Caco-2 (cell line): ENCODE measurements at regions not wholly inside any gene's neighbourhood (a gene's known extent, or its start where the extent isn't known, plus 50 kb on each side); places are given as distances from the start of the nearest gene placed in this dataset.

Source experiments
- BruUV-seq: library from RNA; stranded (reverse); fragments of 400-500 nt; replicated peaks from 2 replicates; lab custom pipeline; 2021; lab: Mats Ljungman, UMichigan
- CTCF ChIA-PET: fragments of 300-600 bp; sonication (Branson Sonifier 250); formaldehyde crosslinking; loops from one replicate; lab custom pipeline; 2022; ENCODE audit warnings: antibody characterized with exemption; lab: Charles Lee
- POLR2A ChIA-PET: fragments of 300-600 bp; sonication (Branson Sonifier 250); formaldehyde crosslinking; loops from one replicate; lab custom pipeline; 2022; ENCODE audit warnings: antibody characterized with exemption; lab: Charles Lee
- DNase-seq, 2 experiments: peaks; one replicate each; pipeline versions ENCODE4 v3.0.0 to v3.0.0-alpha.2; 2020 to 2022
- H3K27me3 ChIP-seq: replicated peaks from 2 replicates; pipeline ENCODE4 v1.6.0; 2011; ENCODE audit warnings: low read length; ENCODE audit not compliant: control insufficient read depth, insufficient read depth
- H3K36me3 ChIP-seq: 2 replicates; pipeline ENCODE4 v1.5.1; 2011; ENCODE audit warnings: low read length; ENCODE audit not compliant: control insufficient read depth, insufficient read depth
- H3K4me1 ChIP-seq: fragments of 250-450 bp; sonication (Bioruptor Pico); 2 replicates; pipeline ENCODE4 v1.5.1; 2020; ENCODE audit warnings: mild to moderate bottlenecking
- H3K4me3 ChIP-seq: 2 replicates; pipeline ENCODE4 v1.5.1; 2011; ENCODE audit warnings: low read depth, mild to moderate bottlenecking, control low read depth, low read length
- H3K9me3 ChIP-seq: fragments of 250-450 bp; sonication (Bioruptor Pico); 2 replicates; pipeline ENCODE4 v1.5.1; 2020; ENCODE audit warnings: mild to moderate bottlenecking, moderate library complexity
- H3K27ac Mint-ChIP-seq: one replicate; pipeline ENCODE4 v1.8.0; 2022; ENCODE audit warnings: mixed read lengths; ENCODE audit not compliant: unreplicated experiment
- H3K27me3 Mint-ChIP-seq: one replicate; pipeline ENCODE4 v1.8.0; 2022; ENCODE audit warnings: mixed read lengths; ENCODE audit not compliant: insufficient read depth, unreplicated experiment
- H3K36me3 Mint-ChIP-seq: one replicate; pipeline ENCODE4 v1.8.0; 2022; ENCODE audit warnings: mild to moderate bottlenecking, mixed read lengths; ENCODE audit not compliant: insufficient read depth, unreplicated experiment
- H3K4me1 Mint-ChIP-seq: one replicate; pipeline ENCODE4 v1.8.0; 2022; ENCODE audit warnings: low read depth, mixed read lengths; ENCODE audit not compliant: unreplicated experiment
- H3K4me3 Mint-ChIP-seq: one replicate; pipeline ENCODE4 v1.8.0; 2022; ENCODE audit warnings: mild to moderate bottlenecking, moderate library complexity, mixed read lengths; ENCODE audit not compliant: unreplicated experiment
- H3K9me3 Mint-ChIP-seq: one replicate; pipeline ENCODE4 v1.8.0; 2022; ENCODE audit warnings: mixed read lengths; ENCODE audit not compliant: unreplicated experiment
- intact Hi-C: fragments of 100-400 bp; cut with micrococcal nuclease; formaldehyde crosslinking; loops from one replicate; pipeline ENCODE4 v1.10.0; 2022; ENCODE audit not compliant: unreplicated experiment
- TF ChIP-seq, protein P1 (sequence below), 2 experiments: fragments of 200-600 bp in 1 of 2; IDR thresholded peaks; 1 replicate in 1 of 2; 2 replicates in 1 of 2; pipeline versions ENCODE4 v1.5.1 to v1.8.0; 2011 to 2022; ENCODE audit warnings: antibody characterized with exemption in 1 of 2, control low read depth in 1 of 2, inconsistent platforms in 1 of 2, low read depth in 1 of 2, low read length in 1 of 2, mild to moderate bottlenecking in 1 of 2, moderate library complexity in 1 of 2; ENCODE audit not compliant: insufficient read depth in 1 of 2, severe bottlenecking in 1 of 2, unreplicated experiment in 1 of 2

DNA sequence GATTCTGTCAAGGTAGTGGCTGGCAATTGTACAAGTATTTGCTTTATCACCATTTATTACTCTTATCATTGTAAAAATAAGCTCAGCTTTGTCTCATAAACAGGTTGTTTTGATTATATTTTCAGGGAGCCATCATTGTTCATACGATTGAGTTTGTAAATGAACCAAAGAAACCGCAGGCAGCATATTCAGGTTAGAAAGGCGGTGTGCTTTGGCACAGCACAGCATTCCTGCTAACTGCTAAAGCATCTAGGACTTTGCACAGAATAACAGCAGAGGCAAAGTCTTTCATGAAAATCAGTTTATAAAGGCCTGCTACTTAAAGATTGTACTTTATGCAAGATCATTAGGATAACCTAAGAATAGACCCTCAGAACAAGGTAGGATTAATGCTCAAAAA lies 281.5 kb upstream of the SLC24A2 start:
- TF ChIP-seq, protein P1, sequence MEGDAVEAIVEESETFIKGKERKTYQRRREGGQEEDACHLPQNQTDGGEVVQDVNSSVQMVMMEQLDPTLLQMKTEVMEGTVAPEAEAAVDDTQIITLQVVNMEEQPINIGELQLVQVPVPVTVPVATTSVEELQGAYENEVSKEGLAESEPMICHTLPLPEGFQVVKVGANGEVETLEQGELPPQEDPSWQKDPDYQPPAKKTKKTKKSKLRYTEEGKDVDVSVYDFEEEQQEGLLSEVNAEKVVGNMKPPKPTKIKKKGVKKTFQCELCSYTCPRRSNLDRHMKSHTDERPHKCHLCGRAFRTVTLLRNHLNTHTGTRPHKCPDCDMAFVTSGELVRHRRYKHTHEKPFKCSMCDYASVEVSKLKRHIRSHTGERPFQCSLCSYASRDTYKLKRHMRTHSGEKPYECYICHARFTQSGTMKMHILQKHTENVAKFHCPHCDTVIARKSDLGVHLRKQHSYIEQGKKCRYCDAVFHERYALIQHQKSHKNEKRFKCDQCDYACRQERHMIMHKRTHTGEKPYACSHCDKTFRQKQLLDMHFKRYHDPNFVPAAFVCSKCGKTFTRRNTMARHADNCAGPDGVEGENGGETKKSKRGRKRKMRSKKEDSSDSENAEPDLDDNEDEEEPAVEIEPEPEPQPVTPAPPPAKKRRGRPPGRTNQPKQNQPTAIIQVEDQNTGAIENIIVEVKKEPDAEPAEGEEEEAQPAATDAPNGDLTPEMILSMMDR (IDR thresholded peaks at IDR 0.05; ENCODE audit: insufficient read depth in 1 of 2, low read depth in 1 of 2, low read length in 1 of 2, severe bottlenecking in 1 of 2, unreplicated experiment in 1 of 2) = no peak
- intact Hi-C loops = no loop called here
- Mint-ChIP-seq H3K4me3 (no peak overlapping the region), H3K9me3 (no peaks in the 10 kb centered on the region), H3K36me3 (no peaks in the 10 kb centered on the region), H3K27ac (no peak overlapping the region), H3K4me1 (no peaks in the 10 kb centered on the region), H3K27me3 (peaks cover 5% of the 10 kb centered on the region)
- Histone ChIP-seq H3K9me3 (no peaks in the 10 kb centered on the region), H3K4me3 (no peak overlapping the region), H3K36me3 (no peaks in the 10 kb centered on the region), H3K4me1 (no peaks in the 10 kb centered on the region), H3K27me3 (no peaks in the 10 kb centered on the region)
- ChIA-PET CTCF (no interaction called here), POLR2A (no interaction called here)
- DNase-seq = no peak
- BruUV-seq = no TSS peak

DNA sequence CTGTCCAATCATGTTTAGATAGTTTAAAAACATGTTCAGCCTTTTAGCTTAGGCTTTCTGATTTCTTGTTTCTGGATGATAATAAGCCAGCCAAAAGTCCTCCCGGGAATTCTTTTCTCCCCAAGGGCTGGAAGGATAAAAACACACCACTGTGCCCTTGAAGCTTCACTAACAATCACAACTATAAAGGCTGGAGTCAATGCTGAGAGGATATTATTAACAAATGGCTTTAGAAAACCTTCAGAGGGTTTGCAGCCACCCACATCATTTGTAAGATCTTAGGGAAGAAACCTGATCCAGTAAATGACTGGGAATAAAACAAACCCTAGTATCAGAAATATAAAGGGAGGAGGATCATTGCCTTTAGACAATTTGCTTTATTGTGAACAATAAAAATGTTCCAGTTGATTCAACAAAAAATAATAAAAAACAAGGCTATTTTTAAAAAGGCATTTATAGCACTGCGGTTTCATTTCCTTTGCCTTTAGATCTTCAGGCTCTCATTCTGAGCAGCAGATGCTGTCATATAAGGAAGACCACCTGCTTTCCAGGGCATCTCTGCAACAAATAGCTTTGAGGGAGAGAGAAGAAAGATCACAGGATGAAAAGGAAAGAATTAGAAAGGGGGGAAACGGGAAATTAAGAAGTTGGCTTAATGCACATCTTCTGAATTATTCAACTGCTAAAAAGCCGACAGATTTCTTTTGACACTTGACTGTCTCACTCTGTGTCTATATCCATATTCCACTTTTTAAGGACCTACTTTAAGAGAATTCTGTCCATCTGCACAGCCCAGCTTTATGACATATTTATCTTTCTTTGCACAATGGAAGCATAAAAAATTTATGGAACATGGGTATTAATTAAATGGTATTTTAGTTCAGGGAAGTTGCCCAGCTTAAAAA lies 277.2 kb upstream of the SLC24A2 start:
- H3K36me3 ChIP-seq = no peaks in the 10 kb centered on the region
- Mint-ChIP-seq H3K9me3 (no peaks in the 10 kb centered on the region), H3K27me3 (peaks cover 5% of the 10 kb centered on the region), H3K36me3 (no peaks in the 10 kb centered on the region), H3K27ac (no peak overlapping the region), H3K4me1 (no peaks in the 10 kb centered on the region), H3K4me3 (no peak overlapping the region)
- no peaks in the 10 kb centered on the region for H3K9me3 ChIP-seq
- H3K4me3 ChIP-seq = no peak overlapping the region
- DNase-seq = no peak
- CTCF ChIA-PET = no interaction called here
- TF ChIP-seq, protein P1 (IDR thresholded peaks at IDR 0.05; ENCODE audit: insufficient read depth in 1 of 2, low read depth in 1 of 2, low read length in 1 of 2, severe bottlenecking in 1 of 2, unreplicated experiment in 1 of 2) = no peak
- H3K27me3 ChIP-seq = no peaks in the 10 kb centered on the region
- no peaks in the 10 kb centered on the region for H3K4me1 ChIP-seq
- POLR2A ChIA-PET = no interaction called here
- BruUV-seq = no TSS peak
- intact Hi-C loops = no loop called here

DNA sequence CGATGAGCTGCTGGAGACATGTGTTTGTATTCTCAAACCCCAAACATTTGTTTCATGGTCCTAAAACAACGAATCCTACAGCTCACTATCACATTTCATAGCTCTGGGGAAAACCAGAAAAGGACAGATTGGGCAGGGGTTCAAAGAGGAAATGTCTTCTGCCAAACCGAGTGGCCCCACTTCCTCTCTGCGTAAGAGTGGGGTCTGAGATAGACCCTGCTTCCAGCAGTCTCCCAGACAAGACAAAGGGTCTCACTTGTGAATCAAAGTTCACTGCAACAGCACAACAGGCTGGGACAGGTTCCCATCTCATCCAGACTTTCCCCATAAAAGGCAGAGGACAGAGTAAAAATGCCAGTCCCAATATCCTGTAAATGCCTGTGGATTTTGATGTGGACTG lies 276.2 kb upstream of the SLC24A2 start:
- Mint-ChIP-seq H3K4me1 (no peaks in the 10 kb centered on the region), H3K36me3 (no peaks in the 10 kb centered on the region), H3K4me3 (no peak overlapping the region), H3K27ac (no peak overlapping the region), H3K9me3 (no peaks in the 10 kb centered on the region), H3K27me3 (peaks cover 5% of the 10 kb centered on the region)
- Histone ChIP-seq H3K36me3 (no peaks in the 10 kb centered on the region), H3K27me3 (no peaks in the 10 kb centered on the region), H3K9me3 (no peaks in the 10 kb centered on the region), H3K4me1 (no peaks in the 10 kb centered on the region), H3K4me3 (no peak overlapping the region)
- TF ChIP-seq, protein P1 (IDR thresholded peaks at IDR 0.05; ENCODE audit: insufficient read depth in 1 of 2, low read depth in 1 of 2, low read length in 1 of 2, severe bottlenecking in 1 of 2, unreplicated experiment in 1 of 2) = no peak
- no peak for DNase-seq
- ChIA-PET CTCF (no interaction called here), POLR2A (no interaction called here)
- intact Hi-C loops = no loop called here
- BruUV-seq = no TSS peak
